ENCODE measurements at regions not wholly inside any gene's neighbourhood (a gene's known extent, or its start where the extent isn't known, plus 50 kb on each side); places are given as distances from the start of the nearest gene placed in this dataset.

GRCh38 chr10:44311563-44312051, 73.3 kb downstream of the CXCL12 start:
- TF ChIP-seq CTCF (IDR thresholded peaks at IDR 0.05; ENCODE audit: control insufficient read depth, insufficient read depth, low read depth, low read length, missing control alignments) = no peak
- no peak for DNase-seq (ENCODE audit: low read depth)
- H3K4me3 ChIP-seq (ENCODE audit: control insufficient read depth, low read depth, low read length) = no peak overlapping the region

GRCh38 chr10:44310762-44311562, 73.9 kb downstream of the CXCL12 start:
- peak; percentile 47 for TF ChIP-seq CTCF (IDR thresholded peaks at IDR 0.05; ENCODE audit: control insufficient read depth, insufficient read depth, low read depth, low read length, missing control alignments)
- H3K4me3 ChIP-seq (ENCODE audit: control insufficient read depth, low read depth, low read length) = no peak overlapping the region
- no peak for DNase-seq (ENCODE audit: low read depth)

GRCh38 chr10:44309939-44310761, 74.7 kb downstream of the CXCL12 start:
- no peak overlapping the region for H3K4me3 ChIP-seq (ENCODE audit: control insufficient read depth, low read depth, low read length)

GRCh38 chr10:44309361-44309760, 75.5 kb downstream of the CXCL12 start:
- no peak for DNase-seq (ENCODE audit: low read depth)
- H3K4me3 ChIP-seq (ENCODE audit: control insufficient read depth, low read depth, low read length) = no peak overlapping the region
- no peak for TF ChIP-seq CTCF (IDR thresholded peaks at IDR 0.05; ENCODE audit: control insufficient read depth, insufficient read depth, low read depth, low read length, missing control alignments)

More at GRCh38 chr10:44309939-44310761, 74.7 kb downstream of the CXCL12 start:
- no peak for TF ChIP-seq CTCF (IDR thresholded peaks at IDR 0.05; ENCODE audit: control insufficient read depth, insufficient read depth, low read depth, low read length, missing control alignments)
- no peak for DNase-seq (ENCODE audit: low read depth)

GRCh38 chr10:44308935-44309334, 76.0 kb downstream of the CXCL12 start:
- no peak overlapping the region for H3K4me3 ChIP-seq (ENCODE audit: control insufficient read depth, low read depth, low read length)
- DNase-seq (ENCODE audit: low read depth) = no peak
- no peak for TF ChIP-seq CTCF (IDR thresholded peaks at IDR 0.05; ENCODE audit: control insufficient read depth, insufficient read depth, low read depth, low read length, missing control alignments)

- no peak for TF ChIP-seq CTCF (IDR thresholded peaks at IDR 0.05; ENCODE audit: control insufficient read depth, insufficient read depth, low read depth, low read length, missing control alignments)
- H3K4me3 ChIP-seq (ENCODE audit: control insufficient read depth, low read depth, low read length) = no peak overlapping the region
- DNase-seq (ENCODE audit: low read depth) = no peak
These were observed 77.2 kb downstream of the CXCL12 start for GRCh38 chr10:44307691-44308090.
